ENCODE measurements at regions not wholly inside any gene's neighbourhood (a gene's known extent, or its start where the extent isn't known, plus 50 kb on each side); places are given as distances from the start of the nearest gene placed in this dataset.

DNA sequence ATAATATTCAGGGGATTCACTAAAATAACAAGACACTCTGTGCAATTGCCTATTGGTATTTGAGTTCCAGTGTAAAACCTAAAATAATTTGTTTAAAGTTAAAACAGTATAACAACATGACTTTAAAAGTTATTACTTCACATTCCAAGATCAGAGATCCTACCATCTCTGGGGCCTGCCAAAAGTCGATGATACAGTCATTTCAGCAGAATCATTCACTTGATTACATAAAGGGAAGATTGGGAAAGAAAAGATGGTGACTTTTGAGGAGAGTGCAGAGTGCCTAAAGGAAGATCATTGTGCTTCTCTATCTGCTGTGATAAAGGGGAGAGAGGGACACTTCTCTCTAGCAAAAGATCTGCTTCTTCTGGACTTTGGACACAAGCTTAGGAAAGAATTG is 784.4 kb upstream of the ADGRL4 start:
- TF ChIP-seq, protein P1, sequence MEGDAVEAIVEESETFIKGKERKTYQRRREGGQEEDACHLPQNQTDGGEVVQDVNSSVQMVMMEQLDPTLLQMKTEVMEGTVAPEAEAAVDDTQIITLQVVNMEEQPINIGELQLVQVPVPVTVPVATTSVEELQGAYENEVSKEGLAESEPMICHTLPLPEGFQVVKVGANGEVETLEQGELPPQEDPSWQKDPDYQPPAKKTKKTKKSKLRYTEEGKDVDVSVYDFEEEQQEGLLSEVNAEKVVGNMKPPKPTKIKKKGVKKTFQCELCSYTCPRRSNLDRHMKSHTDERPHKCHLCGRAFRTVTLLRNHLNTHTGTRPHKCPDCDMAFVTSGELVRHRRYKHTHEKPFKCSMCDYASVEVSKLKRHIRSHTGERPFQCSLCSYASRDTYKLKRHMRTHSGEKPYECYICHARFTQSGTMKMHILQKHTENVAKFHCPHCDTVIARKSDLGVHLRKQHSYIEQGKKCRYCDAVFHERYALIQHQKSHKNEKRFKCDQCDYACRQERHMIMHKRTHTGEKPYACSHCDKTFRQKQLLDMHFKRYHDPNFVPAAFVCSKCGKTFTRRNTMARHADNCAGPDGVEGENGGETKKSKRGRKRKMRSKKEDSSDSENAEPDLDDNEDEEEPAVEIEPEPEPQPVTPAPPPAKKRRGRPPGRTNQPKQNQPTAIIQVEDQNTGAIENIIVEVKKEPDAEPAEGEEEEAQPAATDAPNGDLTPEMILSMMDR (IDR thresholded peaks at IDR 0.05; ENCODE audit: extremely low read depth, insufficient read depth, missing control alignments) = no peak
- in situ Hi-C loops (cut with MboI; ENCODE audit: low pct_unique_long_range_greater_than_20kb, low sequenced_read_pairs, unreplicated experiment) = no loop called here
- no peak for DNase-seq (ENCODE audit: low spot score)

DNA sequence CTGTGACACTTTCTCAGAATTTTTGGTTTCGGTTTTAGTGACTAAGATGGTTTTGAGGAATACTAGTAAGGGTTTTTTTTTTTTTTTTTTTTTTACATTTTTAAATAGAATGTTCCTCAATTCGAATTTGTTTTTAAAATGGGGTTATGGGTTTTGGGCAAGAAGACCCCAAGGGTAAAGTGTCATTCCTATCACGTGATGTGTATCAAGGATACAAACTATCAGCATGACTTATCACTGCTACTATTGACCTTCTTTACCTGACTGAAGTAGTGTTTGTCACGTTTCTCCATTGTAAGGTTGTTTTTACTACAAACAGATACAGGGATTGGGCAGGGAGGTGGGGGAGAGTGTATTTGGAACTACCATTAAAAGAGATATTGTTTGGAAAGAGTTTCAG is 781.1 kb upstream of the ADGRL4 start:
- TF ChIP-seq, protein P1 (IDR thresholded peaks at IDR 0.05; ENCODE audit: extremely low read depth, insufficient read depth, missing control alignments) = no peak
- in situ Hi-C loops (cut with MboI; ENCODE audit: low pct_unique_long_range_greater_than_20kb, low sequenced_read_pairs, unreplicated experiment) = no loop called here

DNA sequence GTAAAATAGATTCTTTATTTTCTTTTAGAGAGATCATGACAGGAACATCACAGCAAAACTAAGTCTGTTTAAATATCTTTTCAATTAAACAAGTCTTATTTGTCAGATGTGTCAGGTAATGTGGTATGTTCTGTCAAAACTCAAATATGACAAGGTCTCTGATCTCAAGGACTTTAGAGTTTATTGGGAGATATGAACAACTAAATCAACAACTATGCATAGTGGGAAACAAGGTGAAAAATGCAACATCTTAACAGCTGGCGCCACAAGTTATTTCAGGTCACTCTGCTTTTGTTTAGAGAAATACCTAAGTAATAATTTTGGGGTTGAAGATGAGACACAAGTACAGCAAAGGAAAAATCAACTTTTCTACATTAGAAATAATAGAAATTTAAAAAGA is 779.4 kb upstream of the ADGRL4 start:
- in situ Hi-C loops (cut with MboI; ENCODE audit: low pct_unique_long_range_greater_than_20kb, low sequenced_read_pairs, unreplicated experiment) = no loop called here
- TF ChIP-seq, protein P1 (IDR thresholded peaks at IDR 0.05; ENCODE audit: extremely low read depth, insufficient read depth, missing control alignments) = no peak
- DNase-seq (ENCODE audit: low spot score) = no peak

More for the DNA sequence above, 781.1 kb upstream of the ADGRL4 start:
- DNase-seq (ENCODE audit: low spot score) = no peak

DNA sequence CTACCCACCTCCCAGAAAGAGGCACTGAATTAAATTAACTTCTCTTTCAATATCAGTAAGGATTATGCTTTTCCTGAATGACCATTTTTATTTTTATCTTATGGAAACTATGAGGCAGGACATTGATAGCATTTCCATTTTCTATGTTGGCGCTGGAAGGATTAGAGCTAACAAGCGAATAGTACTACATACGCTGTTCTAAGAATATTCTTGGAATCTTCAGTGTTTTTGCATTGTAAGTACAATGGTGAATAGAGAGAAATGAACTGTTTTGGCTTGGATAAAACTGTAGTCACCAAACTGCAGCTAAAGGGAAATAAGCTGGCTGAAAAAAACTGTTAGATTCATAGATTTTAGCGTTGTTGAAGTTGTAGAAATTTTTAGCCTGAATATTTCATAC is 779.0 kb upstream of the ADGRL4 start:
- in situ Hi-C loops (cut with MboI; ENCODE audit: low pct_unique_long_range_greater_than_20kb, low sequenced_read_pairs, unreplicated experiment) = no loop called here
- TF ChIP-seq, protein P1 (IDR thresholded peaks at IDR 0.05; ENCODE audit: extremely low read depth, insufficient read depth, missing control alignments) = no peak
- no peak for DNase-seq (ENCODE audit: low spot score)

DNA sequence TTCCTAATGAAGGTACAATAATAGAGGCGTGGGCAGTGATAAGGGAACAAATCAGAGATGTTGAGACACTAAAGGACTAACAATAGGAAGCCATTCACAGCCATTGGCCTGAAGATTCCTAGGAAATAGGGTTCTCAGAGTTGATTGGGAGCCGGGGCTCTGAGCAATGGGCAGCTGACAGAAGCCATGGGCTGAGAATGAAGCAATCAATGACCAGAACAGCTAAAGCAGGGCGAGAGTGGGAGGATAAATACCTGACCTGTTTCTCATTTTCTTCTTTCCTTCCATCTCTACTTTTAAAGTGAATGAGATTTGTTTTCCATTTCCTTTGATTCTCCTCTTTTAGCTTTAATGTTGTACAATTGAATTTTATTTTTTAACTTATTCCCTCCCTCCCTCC is 774.7 kb upstream of the ADGRL4 start:
- no peak for DNase-seq (ENCODE audit: low spot score)

DNA sequence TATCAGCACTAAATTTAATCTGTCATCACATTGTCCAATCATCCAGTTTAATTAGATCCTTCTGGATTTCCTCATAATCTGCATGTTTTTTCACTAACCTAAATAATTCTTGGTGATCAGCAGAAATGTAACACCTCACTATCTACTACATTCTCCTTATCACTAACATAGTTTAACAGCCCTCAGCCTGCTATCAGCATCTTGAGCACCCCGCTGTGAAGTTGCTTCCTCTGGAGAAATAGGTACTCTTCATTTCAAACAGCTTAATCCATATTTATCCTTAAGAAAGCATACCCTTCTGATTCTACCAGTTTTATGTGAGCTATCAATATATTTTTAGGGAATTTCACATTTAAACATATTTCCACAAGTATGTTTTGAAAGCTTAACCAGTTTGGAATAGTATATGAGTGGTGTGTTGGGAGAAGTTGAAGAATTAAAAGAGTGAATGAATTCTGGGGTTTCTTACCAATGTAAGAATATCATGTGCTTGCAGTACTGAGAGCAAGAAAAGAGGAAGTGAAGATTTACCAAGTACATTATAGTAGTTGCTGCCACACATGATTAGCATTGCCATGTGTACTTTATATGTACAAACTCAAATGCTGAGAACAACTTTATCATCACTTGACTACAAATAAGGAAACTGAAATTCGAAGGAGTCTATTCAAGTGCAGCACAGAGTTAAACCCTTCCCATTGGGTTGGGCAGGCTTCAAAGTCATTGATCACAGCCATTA is 771.1 kb upstream of the ADGRL4 start:
- in situ Hi-C loops (cut with MboI; ENCODE audit: low pct_unique_long_range_greater_than_20kb, low sequenced_read_pairs, unreplicated experiment) = no loop called here
- peak; percentile 21 for DNase-seq (ENCODE audit: low spot score)
- TF ChIP-seq, protein P1 (IDR thresholded peaks at IDR 0.05; ENCODE audit: extremely low read depth, insufficient read depth, missing control alignments) = no peak

More for the DNA sequence above, 774.7 kb upstream of the ADGRL4 start:
- TF ChIP-seq, protein P1 (IDR thresholded peaks at IDR 0.05; ENCODE audit: extremely low read depth, insufficient read depth, missing control alignments) = no peak
- in situ Hi-C loops (cut with MboI; ENCODE audit: low pct_unique_long_range_greater_than_20kb, low sequenced_read_pairs, unreplicated experiment) = no loop called here

Data from GM13977 (cell line).